H4 (cell line): ENCODE measurements at regions not wholly inside any gene's neighbourhood (a gene's known extent, or its start where the extent isn't known, plus 50 kb on each side); places are given as distances from the start of the nearest gene placed in this dataset.
"Not testable (repeated sequence)": the region's sequence is repeated elsewhere in the genome, so short reads cannot be mapped to it uniquely, and the experiment has no call there.

Source experiments
- DNase-seq: peaks from one replicate; pipeline ENCODE4 v3.0.0-alpha.2; 2015; ENCODE audit warnings: low spot score

DNA sequence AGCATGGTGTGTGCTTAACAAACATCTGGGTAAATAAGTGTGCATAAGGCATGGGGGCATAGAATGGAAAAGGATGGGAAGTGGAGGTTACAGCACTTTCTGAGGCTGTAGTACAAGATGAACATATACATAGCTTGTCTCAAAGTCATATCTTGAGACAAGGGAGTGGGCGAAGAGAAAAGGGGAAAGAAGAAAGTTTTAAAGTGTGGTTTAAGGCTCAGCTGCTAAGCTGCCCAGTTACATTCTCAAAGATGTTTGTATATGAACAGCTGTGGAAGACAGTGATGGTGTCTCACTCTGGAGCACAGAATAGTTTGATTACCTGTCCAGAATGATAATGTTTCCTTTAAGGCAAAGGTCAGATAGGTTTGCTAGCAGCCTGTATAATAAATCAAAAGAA lies 61.9 kb upstream of the LANCL2 start:
- DNase-seq, result no peak

DNA sequence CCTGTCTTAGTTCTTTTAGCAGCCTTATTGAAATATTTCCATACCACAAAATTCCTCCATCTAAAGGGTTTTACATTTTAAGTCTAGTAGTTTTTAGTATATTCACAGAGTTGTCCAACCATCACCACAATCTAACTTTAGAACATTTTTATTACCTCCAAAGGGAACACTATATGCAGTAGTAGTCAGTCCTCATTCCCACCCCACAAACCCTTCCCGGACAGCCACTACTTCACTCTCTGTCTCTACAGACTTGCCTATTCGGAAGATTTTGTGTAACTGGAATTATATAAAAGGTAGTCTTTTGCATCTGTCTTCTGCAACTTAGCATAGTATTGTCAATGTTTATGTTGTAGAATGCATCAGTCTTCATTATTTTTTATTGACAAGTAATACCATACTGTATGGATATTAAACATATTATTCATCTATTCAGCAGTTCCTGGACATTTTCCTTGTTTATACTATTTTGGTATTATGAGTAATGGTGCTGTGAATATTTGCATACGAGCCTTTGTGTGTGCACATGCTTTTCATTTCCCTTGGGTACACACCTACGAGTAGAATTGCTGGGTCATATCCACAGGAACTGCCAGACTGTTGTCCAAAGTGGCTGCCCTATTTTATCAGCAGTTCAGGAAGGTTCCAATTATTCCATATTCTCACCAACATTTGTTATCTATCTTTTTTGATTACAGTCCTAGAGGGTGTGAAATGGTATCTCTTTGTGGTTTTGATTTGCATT lies 60.9 kb upstream of the LANCL2 start:
- no peak for DNase-seq

DNA sequence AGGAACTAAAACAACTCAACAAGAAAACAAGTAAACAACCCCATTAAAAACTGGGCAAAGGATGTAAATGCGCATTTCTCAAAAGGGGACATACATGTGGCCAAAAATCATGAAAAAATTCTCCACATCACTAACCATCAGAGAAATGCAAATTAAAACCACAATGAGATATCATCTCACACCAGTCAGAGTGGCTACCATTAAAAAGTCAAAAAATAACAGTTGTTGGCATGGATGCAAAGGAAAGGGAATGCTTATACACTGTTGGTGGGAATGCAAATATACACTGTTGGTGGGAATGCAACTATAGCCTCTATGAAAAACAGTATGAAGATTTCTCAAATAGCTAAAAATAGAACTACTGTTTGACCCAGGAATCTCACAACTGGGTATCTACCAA lies 60.0 kb upstream of the LANCL2 start:
- DNase-seq, result no peak

DNA sequence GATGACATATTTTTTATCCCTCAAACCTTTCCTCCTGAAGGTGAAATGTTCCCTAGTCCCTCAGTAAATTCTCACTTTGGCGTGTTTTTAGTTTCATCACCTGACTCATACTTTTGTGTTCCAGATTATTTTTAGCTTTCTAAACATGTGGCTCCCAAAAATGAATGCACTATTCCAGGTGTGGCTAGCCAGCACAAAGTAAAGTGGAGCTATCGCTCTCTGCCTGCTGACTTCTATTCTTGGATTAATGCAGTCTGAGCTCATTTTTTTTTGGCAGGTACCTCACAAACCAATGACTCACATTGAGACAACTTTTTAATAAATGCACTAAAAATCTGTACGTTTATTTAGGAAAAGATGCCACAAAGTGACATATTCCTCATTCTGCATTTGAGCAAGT lies 58.8 kb upstream of the LANCL2 start:
- DNase-seq, result no peak

DNA sequence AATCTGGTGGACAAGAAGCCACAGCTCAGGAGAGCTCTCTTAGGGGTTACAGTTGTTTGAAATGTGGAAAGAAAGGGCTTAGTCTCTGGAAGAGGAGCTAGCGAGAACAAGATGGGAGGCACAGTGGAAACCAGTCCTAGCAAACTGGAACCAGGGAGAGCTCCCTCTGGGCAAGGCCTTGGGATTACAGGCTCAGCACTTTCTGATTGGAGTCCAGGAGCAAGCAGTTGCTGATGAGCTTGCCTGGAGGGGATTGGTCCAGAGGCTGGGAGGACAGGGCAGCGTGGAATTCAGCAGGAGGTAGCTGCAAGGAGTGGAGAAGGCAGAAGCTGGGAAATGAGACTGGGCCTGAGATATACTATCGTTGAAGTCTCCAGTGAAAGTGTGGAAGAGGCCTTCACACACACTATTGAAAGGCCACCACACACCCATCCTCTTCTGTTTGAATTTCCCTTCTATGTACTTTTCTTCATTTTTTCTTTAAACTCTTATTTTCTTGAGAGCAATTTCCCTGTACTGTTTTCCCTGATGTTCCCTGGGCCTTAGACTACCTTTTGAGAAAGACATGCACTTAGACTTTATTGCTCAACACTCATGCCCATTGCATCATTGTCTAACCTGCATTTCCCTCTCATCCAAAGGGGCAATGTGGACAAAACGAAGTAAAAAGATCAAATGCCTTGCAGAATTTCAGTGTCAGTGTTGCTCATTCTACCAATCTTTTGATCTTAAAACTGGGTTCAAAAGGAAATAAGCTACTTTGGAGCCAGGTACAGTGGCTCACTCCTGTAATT lies 57.8 kb upstream of the LANCL2 start:
- DNase-seq, result no peak

DNA sequence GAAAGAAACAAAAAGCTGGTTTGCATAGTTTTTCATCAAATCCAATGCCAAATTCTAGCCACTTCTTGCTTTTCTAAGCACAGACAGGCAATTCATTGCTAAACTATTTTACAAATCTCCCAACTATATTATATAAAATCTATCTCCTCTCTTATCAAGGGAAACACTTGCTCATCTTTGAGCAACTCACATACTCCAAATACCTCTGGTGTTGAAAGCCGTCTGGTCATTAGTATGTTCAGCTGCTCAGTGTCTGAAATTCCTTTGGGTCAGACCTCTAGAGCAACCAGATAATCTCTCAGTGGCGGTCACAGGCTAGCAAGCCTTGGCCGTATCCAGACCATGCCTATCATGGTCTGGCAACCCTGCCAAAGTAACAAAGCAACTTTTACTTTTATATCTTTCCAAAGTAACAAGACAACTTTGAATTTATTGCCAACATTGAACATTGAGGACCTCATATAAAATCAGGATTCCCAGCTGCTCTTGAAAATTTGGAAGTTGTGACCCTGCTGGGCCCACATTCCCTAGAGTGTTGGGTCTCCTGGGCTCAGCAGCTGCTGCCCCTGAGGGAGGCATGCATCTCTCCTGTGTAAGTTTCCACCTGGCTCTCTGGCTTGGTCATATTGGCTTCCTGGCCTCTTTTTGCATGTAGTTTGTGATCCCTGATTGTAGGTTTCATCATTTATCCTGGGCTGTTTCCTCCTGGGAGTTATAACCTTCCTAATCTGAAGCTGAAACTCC lies 56.8 kb upstream of the LANCL2 start:
- no peak for DNase-seq

DNA sequence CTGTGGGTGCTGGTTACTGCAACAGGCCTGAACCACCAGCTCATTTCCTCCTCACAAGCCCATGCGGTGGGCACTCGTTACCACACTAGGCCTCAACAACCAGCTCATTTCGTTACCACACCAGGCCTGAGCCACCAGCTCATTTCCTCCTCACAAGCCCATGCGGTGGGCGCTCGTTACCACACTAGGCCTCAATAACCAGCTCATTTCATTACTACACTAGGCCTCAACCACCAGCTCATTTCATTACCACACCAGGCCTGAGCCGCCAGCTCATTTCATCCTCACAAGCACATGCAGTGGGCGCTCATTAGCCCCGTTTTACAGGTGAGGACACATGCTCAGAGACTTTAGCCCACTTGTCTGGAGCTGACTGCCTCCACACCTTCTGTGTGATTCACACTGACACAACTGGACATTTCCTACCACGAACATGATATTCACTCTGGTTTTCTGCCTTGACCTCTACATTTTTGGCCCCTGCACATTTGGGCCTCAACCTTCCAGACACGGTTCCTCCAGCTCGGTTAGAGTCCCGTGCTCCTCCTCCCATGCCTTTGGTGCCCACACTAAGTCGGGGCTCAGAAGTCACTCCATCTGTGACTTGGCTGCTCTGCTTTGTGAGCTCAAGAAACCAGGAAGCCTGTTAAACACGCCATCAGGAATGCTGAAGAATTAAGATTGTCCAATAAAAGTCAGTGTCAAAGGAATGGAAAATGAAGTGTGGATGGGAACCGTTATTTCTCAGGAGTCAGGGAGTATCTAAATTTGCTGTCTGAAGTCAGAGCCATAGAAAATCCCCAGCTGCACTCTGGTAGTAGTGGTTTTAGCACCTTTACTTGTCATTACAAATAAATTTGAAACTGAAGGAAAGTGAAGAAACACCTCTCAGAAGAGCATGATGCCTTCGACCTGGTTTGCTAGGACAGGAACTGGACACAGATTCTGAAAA lies 55.8 kb upstream of the LANCL2 start:
- DNase-seq, result no peak

DNA sequence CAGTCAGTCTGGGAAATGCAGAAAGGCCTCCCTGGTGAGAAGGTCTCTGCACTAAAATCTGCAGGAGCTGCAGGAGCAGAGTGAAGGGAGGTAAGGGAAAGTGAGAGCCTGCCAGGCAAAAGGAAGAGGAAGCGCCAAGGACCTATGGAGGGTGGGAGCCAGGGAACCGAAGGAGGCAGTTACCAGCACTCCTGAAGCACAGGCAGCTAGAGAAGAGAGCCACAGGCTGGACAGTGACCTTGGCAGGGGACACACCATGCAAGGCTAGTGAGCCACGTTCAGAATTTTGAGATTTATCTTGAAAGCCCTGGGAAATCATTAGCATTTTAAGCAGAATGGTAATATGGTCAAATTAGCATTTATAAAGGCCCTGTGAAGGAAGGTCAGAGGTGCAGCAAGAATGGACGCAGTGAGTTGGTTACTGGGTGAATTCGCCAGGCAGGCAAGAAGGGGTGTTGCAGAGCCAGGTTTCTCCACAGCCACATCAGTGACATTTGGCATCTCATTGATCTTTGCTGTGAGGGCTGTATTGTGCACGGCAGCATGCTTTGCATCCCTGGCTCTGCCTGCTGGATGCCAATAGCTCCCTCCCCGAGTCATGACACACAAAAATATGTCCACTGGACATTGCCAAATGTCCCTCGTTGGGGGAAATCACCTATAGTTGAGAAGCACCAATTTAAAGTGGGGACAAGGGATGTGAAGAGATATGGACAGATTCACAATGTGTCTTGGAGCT lies 54.7 kb upstream of the LANCL2 start:
- DNase-seq, result no peak

DNA sequence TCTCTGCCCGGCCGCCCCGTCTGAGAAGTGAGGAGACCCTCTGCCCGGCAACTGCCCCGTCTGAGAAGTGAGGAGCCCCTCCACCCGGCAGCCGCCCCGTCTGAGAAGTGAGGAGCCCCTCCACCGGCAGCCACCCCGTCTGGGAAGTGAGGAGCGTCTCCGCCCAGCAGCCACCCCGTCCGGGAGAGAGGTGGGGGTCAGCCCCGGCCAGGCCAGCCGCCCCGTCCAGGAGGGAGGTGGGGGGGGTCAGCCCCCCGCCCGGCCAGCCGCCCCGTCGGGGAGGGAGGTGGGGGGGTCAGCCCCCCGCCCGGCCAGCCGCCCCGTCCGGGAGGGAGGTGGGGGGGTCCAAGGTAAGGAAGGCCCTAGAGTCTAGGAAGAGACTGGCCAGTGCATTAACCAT lies 53.2 kb upstream of the LANCL2 start:
- DNase-seq, result not testable (repeated sequence)

DNA sequence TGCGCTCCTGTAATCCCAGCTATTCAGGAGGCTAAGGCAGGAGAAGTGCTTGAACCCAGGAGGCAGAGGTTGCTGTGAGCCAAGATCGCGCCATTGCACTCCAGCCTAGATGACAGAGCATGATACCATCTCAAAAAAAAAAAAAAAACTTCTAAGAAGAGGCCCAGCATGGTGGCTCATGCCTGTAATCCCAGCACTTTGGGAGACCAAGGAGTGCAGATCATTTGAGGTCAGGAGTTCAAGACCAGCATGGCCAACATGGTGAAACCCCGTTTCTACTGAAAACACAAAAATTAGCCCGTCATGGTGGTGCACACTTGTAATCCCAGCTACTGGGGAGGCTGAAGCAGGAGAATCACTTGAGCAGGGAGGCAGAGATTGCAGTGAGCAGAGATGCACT lies 51.5 kb upstream of the LANCL2 start:
- not testable (repeated sequence) for DNase-seq

DNA sequence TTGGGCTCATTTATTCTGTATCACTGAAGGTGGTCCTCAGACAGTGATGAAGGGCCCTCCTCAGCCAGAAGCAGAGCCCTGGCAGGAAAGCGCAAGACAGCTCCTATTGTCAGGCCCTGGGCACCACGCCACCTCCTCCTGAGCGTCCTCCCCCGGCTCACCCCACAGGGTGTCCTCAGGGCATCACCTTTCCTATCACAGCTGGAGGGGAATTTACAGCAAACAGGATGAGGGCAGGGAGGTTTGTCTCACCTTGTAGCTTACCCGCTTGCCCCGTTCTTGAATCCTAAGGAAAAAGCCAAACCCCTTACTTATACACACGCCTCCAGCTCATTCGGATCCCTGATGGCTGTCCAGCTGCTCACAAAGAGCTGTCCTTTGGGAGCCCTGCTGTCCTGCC lies 50.2 kb upstream of the LANCL2 start:
- no peak for DNase-seq
